KBM-7 (cell line): ENCODE measurements at regions not wholly inside any gene's neighbourhood (a gene's known extent, or its start where the extent isn't known, plus 50 kb on each side); places are given as distances from the start of the nearest gene placed in this dataset.

Experiments
- DNase-seq: peaks from one replicate; pipeline ENCODE4 v3.0.0-alpha.2; 2015
- in situ Hi-C: fragments of 300-500 bp; cut with MboI; formaldehyde crosslinking; loops from 2 replicates; pipeline ENCODE4 v1.14.3; 2020; ENCODE audit warnings: low sequenced_read_pairs, low pct_unique_long_range_greater_than_20kb, mixed read lengths

- no peak for DNase-seq
- in situ Hi-C loops = no loop called here
These were observed 173.6 kb downstream of the ARHGAP12 start for GRCh38 chr10:31754803-31755624.

GRCh38 chr10:31753681-31754080 is 174.9 kb downstream of the ARHGAP12 start:
- in situ Hi-C loops = no loop called here
- no peak for DNase-seq

GRCh38 chr10:31752170-31752569 is 176.5 kb downstream of the ARHGAP12 start:
- DNase-seq = no peak
- in situ Hi-C loops = no loop called here

- in situ Hi-C loops = no loop called here
These were observed 176.9 kb downstream of the ARHGAP12 start for GRCh38 chr10:31751738-31752080.

GRCh38 chr10:31751051-31751737 is 177.4 kb downstream of the ARHGAP12 start:
- peak; percentile 73 for DNase-seq
- in situ Hi-C loops = no loop called here

More at GRCh38 chr10:31751738-31752080, 176.9 kb downstream of the ARHGAP12 start:
- no peak for DNase-seq

GRCh38 chr10:31749981-31750840 is 178.4 kb downstream of the ARHGAP12 start:
- in situ Hi-C loops = no loop called here
- DNase-seq = no peak

- DNase-seq = no peak
- in situ Hi-C loops = no loop called here
These were observed 179.3 kb downstream of the ARHGAP12 start for GRCh38 chr10:31749301-31749700.

- in situ Hi-C loops = no loop called here
- no peak for DNase-seq
These were observed 182.8 kb downstream of the ARHGAP12 start for GRCh38 chr10:31745612-31746376.

- in situ Hi-C loops = no loop called here
- no peak for DNase-seq
These were observed 184.6 kb downstream of the ARHGAP12 start for GRCh38 chr10:31744025-31744424.

- DNase-seq = no peak
- in situ Hi-C loops = no loop called here
These were observed 186.4 kb downstream of the ARHGAP12 start for GRCh38 chr10:31742255-31742654.

GRCh38 chr10:31741473-31741872 is 187.2 kb downstream of the ARHGAP12 start:
- no peak for DNase-seq
- in situ Hi-C loops = no loop called here

- no peak for DNase-seq
- in situ Hi-C loops = no loop called here
These were observed 188.9 kb downstream of the ARHGAP12 start for GRCh38 chr10:31739711-31740110.

- DNase-seq = no peak
- in situ Hi-C loops = no loop called here
These were observed 189.5 kb downstream of the ARHGAP12 start for GRCh38 chr10:31739146-31739545.

GRCh38 chr10:31731711-31732110 is 196.9 kb downstream of the ARHGAP12 start:
- no peak for DNase-seq
- in situ Hi-C loops = no loop called here

GRCh38 chr10:31730776-31731175 is 197.9 kb downstream of the ARHGAP12 start:
- DNase-seq = no peak
- in situ Hi-C loops = no loop called here

GRCh38 chr10:31728698-31729224 is 199.9 kb downstream of the ARHGAP12 start:
- in situ Hi-C loops = no loop called here
- DNase-seq = no peak

- in situ Hi-C loops = no loop called here
These were observed 203.2 kb downstream of the ARHGAP12 start for GRCh38 chr10:31725436-31725835.

GRCh38 chr10:31724296-31724695 is 204.3 kb downstream of the ARHGAP12 start:
- in situ Hi-C loops = no loop called here
- DNase-seq = no peak

More at GRCh38 chr10:31725436-31725835, 203.2 kb downstream of the ARHGAP12 start:
- no peak for DNase-seq
